ENCODE measurements at regions not wholly inside any gene's neighbourhood (a gene's known extent, or its start where the extent isn't known, plus 50 kb on each side); places are given as distances from the start of the nearest gene placed in this dataset.

GRCh38 chr2:241947004-241947350, 77.4 kb downstream of the RTP5 start:
- TF ChIP-seq CTCF (IDR thresholded peaks at IDR 0.05) (no peak), POLR2A (IDR thresholded peaks at IDR 0.05) (no peak), POLR2AphosphoS5 (IDR thresholded peaks at IDR 0.05) (no peak)
